ENCODE measurements at regions not wholly inside any gene's neighbourhood (a gene's known extent, or its start where the extent isn't known, plus 50 kb on each side); places are given as distances from the start of the nearest gene placed in this dataset.
"Not testable (repeated sequence)": the region's sequence is repeated elsewhere in the genome, so short reads cannot be mapped to it uniquely, and the experiment has no call there.

- Histone ChIP-seq H3K27me3 (no peaks in the 10 kb centered on the region), H3K4me1 (no peaks in the 10 kb centered on the region), H3K36me3 (ENCODE audit: low read depth, missing control alignments) (no peaks in the 10 kb centered on the region), H3K9me3 (no peaks in the 10 kb centered on the region), H3K27ac (no peak overlapping the region), H3K4me3 (no peak overlapping the region)
- intact Hi-C loops (cut with DNase I; ENCODE audit: low total_unique reads) = no loop called here
- TF ChIP-seq, protein P1, sequence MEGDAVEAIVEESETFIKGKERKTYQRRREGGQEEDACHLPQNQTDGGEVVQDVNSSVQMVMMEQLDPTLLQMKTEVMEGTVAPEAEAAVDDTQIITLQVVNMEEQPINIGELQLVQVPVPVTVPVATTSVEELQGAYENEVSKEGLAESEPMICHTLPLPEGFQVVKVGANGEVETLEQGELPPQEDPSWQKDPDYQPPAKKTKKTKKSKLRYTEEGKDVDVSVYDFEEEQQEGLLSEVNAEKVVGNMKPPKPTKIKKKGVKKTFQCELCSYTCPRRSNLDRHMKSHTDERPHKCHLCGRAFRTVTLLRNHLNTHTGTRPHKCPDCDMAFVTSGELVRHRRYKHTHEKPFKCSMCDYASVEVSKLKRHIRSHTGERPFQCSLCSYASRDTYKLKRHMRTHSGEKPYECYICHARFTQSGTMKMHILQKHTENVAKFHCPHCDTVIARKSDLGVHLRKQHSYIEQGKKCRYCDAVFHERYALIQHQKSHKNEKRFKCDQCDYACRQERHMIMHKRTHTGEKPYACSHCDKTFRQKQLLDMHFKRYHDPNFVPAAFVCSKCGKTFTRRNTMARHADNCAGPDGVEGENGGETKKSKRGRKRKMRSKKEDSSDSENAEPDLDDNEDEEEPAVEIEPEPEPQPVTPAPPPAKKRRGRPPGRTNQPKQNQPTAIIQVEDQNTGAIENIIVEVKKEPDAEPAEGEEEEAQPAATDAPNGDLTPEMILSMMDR (IDR thresholded peaks at IDR 0.05) = no peak
- no peak for TF ChIP-seq POLR2A (IDR thresholded peaks at IDR 0.05)
- WGBS, 2 donors = 92 to 100% methylated on average over 4 of the region's 4 CpGs
- DNase-seq = no peak
Measured at GRCh38 chr7:149559711-149560110, 62.1 kb upstream of the ZNF746 start.

DNA sequence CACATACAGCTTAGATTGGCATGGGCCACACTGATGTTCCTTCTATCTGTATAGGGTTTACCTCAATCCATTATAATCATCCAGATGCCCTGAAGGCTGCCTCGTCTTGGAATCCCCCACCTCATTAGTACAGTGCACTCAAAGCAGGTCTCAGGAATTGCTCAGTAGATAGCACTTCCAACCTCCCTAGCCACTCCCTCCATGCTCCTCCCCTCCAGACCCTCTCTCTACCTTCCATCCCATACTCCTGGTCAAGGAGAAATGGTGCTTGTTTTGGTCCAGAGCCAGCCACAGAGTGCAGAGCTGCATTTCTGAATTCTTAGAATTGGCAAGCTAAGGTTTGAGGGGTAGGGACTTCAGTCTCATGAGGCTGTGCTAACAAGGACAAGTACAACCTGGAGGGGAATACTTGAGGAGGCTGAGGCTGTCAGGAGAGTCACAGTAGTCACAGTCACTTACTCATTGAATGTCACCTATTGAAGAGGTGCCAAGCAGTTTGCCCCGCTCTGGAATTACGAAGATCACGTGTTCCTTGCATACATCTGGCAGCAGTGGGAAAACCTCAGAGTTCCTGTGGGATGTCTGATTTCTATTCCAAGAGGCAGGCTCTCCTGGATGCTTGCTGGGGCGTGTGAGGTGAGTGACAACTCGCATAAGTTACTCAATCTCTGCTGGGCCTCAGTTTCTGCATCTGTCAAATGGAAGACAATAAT is 60.7 kb upstream of the ZNF746 start:
- Histone ChIP-seq H3K36me3 (ENCODE audit: low read depth, missing control alignments) (no peaks in the 10 kb centered on the region), H3K27ac (no peak overlapping the region), H3K9me3 (no peaks in the 10 kb centered on the region), H3K4me1 (no peaks in the 10 kb centered on the region), H3K27me3 (no peaks in the 10 kb centered on the region), H3K4me3 (no peak overlapping the region)
- DNase-seq = no peak
- intact Hi-C loops (cut with DNase I; ENCODE audit: low total_unique reads) = no loop called here
- TF ChIP-seq, protein P1 (IDR thresholded peaks at IDR 0.05) = no peak
- no peak for TF ChIP-seq POLR2A (IDR thresholded peaks at IDR 0.05)
- 93 to 98% methylated on average over 6 of the region's 6 CpGs for whole genome bisulfite sequencing, 2 donors

DNA sequence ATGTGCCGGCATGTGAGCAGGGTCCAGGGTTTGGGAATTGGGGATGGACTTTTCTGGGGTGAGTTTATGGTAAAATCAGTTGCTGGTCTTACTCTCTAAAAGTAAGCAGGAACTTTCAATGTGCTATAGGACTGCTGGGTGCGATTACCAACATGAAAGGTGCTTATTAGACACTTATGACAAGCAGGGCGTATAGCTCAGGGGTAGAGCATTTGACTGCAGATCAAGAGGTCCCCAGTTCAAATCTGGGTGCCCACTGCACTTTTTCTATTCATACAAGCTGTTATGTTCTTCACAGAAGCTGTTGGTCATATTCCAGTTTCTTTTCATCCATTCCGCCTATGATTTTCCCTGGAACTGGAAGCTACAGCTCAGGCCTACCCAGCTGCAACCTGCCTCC is 58.9 kb upstream of the ZNF746 start:
- H3K27ac ChIP-seq; H3K9me3 ChIP-seq; H3K4me3 ChIP-seq; H3K36me3 ChIP-seq (ENCODE audit: low read depth, missing control alignments); DNase-seq; intact Hi-C loops (cut with DNase I; ENCODE audit: low total_unique reads); H3K27me3 ChIP-seq; H3K4me1 ChIP-seq: not testable (repeated sequence)
- WGBS, 2 donors = 93 to 96% methylated on average over 4 of the region's 4 CpGs

GRCh38 chr7:149554821-149555220 is 57.2 kb upstream of the ZNF746 start:
- 84 to 91% methylated on average over 5 to 15 of the region's 31 CpGs for WGBS, 2 donors
- intact Hi-C loops (cut with DNase I; ENCODE audit: low total_unique reads); H3K4me1 ChIP-seq; H3K4me3 ChIP-seq; H3K36me3 ChIP-seq (ENCODE audit: low read depth, missing control alignments); H3K27me3 ChIP-seq; DNase-seq; H3K9me3 ChIP-seq; H3K27ac ChIP-seq: not testable (repeated sequence)

- intact Hi-C loops (cut with DNase I; ENCODE audit: low total_unique reads); H3K27me3 ChIP-seq; H3K4me1 ChIP-seq; H3K9me3 ChIP-seq; H3K27ac ChIP-seq; DNase-seq; H3K36me3 ChIP-seq (ENCODE audit: low read depth, missing control alignments); H3K4me3 ChIP-seq: not testable (repeated sequence)
- WGBS, 2 donors = 96% methylated on average over 27 of the region's 27 CpGs; no CpG with 5 or more reads in 1 of the 2 donors
Measured at GRCh38 chr7:149553991-149554390, 56.4 kb upstream of the ZNF746 start.

GRCh38 chr7:149552799-149553198 is 55.2 kb upstream of the ZNF746 start:
- H3K9me3 ChIP-seq = no peaks in the 10 kb centered on the region
- H3K4me3 ChIP-seq = no peak overlapping the region
- H3K36me3 ChIP-seq (ENCODE audit: low read depth, missing control alignments) = no peaks in the 10 kb centered on the region
- no peaks in the 10 kb centered on the region for H3K4me1 ChIP-seq
- DNase-seq = no peak
- intact Hi-C loops (cut with DNase I; ENCODE audit: low total_unique reads) = no loop called here
- no peak for TF ChIP-seq POLR2A (IDR thresholded peaks at IDR 0.05)
- TF ChIP-seq, protein P1 (IDR thresholded peaks at IDR 0.05) = no peak
- H3K27me3 ChIP-seq = no peaks in the 10 kb centered on the region
- no peak overlapping the region for H3K27ac ChIP-seq
- 82 to 87% methylated on average over 3 of the region's 3 CpGs for WGBS, 2 donors

Data from testis (tissue), 2 donors.